Upper lobe of right lung (tissue), 1 donor: ENCODE measurements at regions not wholly inside any gene's neighbourhood (a gene's known extent, or its start where the extent isn't known, plus 50 kb on each side); places are given as distances from the start of the nearest gene placed in this dataset.
"Not testable (repeated sequence)": the region's sequence is repeated elsewhere in the genome, so short reads cannot be mapped to it uniquely, and the experiment has no call there.

Source experiments
- ATAC-seq: fragments of 200-7000 bp; cut with Tn5 transposase; one replicate; pipeline ENCODE4 v1.9.1; 2020; ENCODE audit warnings: mild to moderate bottlenecking, moderate library complexity
- DNase-seq: peaks from one replicate; pipeline ENCODE4 v3.0.0-alpha.2; 2020
- H3K27ac ChIP-seq: fragments of 200-600 bp; one replicate; pipeline ENCODE4 v1.8.0; 2022
- H3K27me3 ChIP-seq: fragments of 200-600 bp; one replicate; pipeline ENCODE4 v1.8.0; 2022; ENCODE audit warnings: mild to moderate bottlenecking
- H3K36me3 ChIP-seq: fragments of 200-600 bp; one replicate; pipeline ENCODE4 v1.8.0; 2022
- H3K4me1 ChIP-seq: fragments of 200-600 bp; one replicate; pipeline ENCODE4 v1.8.0; 2022
- H3K4me3 ChIP-seq: fragments of 200-600 bp; one replicate; pipeline ENCODE4 v1.8.0; 2022; ENCODE audit warnings: mild to moderate bottlenecking
- H3K9me3 ChIP-seq: fragments of 200-600 bp; one replicate; pipeline ENCODE4 v1.8.0; 2022
- CTCF ChIP-seq: fragments of 200-600 bp; IDR thresholded peaks from one replicate; pipeline ENCODE4 v1.8.0; 2022; ENCODE audit warnings: antibody characterized with exemption
- intact Hi-C: fragments of 100-400 bp; cut with DNase I; formaldehyde crosslinking; loops from one replicate; pipeline ENCODE4 v1.11.0; 2022
- donor health status: DM: no; HTN: yes; CAD: no; lungs with severe emphysema.

GRCh38 chr4:42309361-42310260, 87.7 kb upstream of the SHISA3 start:
- intact Hi-C loops = no loop called here
- no peak for DNase-seq
- no peak for ATAC-seq
- Histone ChIP-seq H3K4me1 (no peaks in the 10 kb centered on the region), H3K27ac (no peak overlapping the region), H3K9me3 (no peaks in the 10 kb centered on the region), H3K27me3 (no peaks in the 10 kb centered on the region), H3K4me3 (no peak overlapping the region), H3K36me3 (no peaks in the 10 kb centered on the region)
- no peak for TF ChIP-seq CTCF

GRCh38 chr4:42310358-42310757, 86.9 kb upstream of the SHISA3 start:
- H3K36me3 ChIP-seq = no peaks in the 10 kb centered on the region
- no peak for TF ChIP-seq CTCF
- no peak overlapping the region for H3K4me3 ChIP-seq
- ATAC-seq = no peak
- no peak overlapping the region for H3K27ac ChIP-seq
- H3K9me3 ChIP-seq = no peaks in the 10 kb centered on the region
- no peaks in the 10 kb centered on the region for H3K27me3 ChIP-seq
- intact Hi-C loops = no loop called here
- DNase-seq = no peak
- H3K4me1 ChIP-seq = no peaks in the 10 kb centered on the region

GRCh38 chr4:42310806-42311205, 86.5 kb upstream of the SHISA3 start:
- Histone ChIP-seq H3K9me3 (no peaks in the 10 kb centered on the region), H3K27me3 (no peaks in the 10 kb centered on the region), H3K4me3 (no peak overlapping the region), H3K4me1 (no peaks in the 10 kb centered on the region), H3K36me3 (no peaks in the 10 kb centered on the region), H3K27ac (no peak overlapping the region)
- ATAC-seq = no peak
- DNase-seq = no peak
- TF ChIP-seq CTCF = no peak
- intact Hi-C loops = no loop called here

GRCh38 chr4:42311591-42311990, 85.7 kb upstream of the SHISA3 start:
- intact Hi-C loops = no loop called here
- no peak for TF ChIP-seq CTCF
- Histone ChIP-seq H3K27ac (no peak overlapping the region), H3K27me3 (no peaks in the 10 kb centered on the region), H3K4me1 (no peaks in the 10 kb centered on the region), H3K4me3 (no peak overlapping the region), H3K9me3 (no peaks in the 10 kb centered on the region), H3K36me3 (no peaks in the 10 kb centered on the region)
- ATAC-seq (no peak), DNase-seq (no peak)

- ATAC-seq, intact Hi-C loops, H3K27me3 ChIP-seq, H3K36me3 ChIP-seq, DNase-seq, H3K9me3 ChIP-seq, H3K27ac ChIP-seq, H3K4me3 ChIP-seq, H3K4me1 ChIP-seq: not testable (repeated sequence)
Measured at GRCh38 chr4:42313420-42313819, 83.9 kb upstream of the SHISA3 start.

GRCh38 chr4:42313872-42314271, 83.4 kb upstream of the SHISA3 start:
- intact Hi-C loops = no loop called here

More at GRCh38 chr4:42313872-42314271, 83.4 kb upstream of the SHISA3 start:
- TF ChIP-seq CTCF = no peak
- H3K27ac ChIP-seq = no peak overlapping the region
- no peaks in the 10 kb centered on the region for H3K9me3 ChIP-seq
- no peaks in the 10 kb centered on the region for H3K4me1 ChIP-seq
- no peaks in the 10 kb centered on the region for H3K27me3 ChIP-seq
- no peaks in the 10 kb centered on the region for H3K36me3 ChIP-seq
- ATAC-seq = no peak
- no peak for DNase-seq
- no peak overlapping the region for H3K4me3 ChIP-seq
